Central memory CD8-positive, alpha-beta T cell (primary cell): ENCODE measurements at regions not wholly inside any gene's neighbourhood (a gene's known extent, or its start where the extent isn't known, plus 50 kb on each side); places are given as distances from the start of the nearest gene placed in this dataset.
"Not testable (repeated sequence)": the region's sequence is repeated elsewhere in the genome, so short reads cannot be mapped to it uniquely, and the experiment has no call there.

Experiments used
- ATAC-seq: fragments of 150-1000 bp; cut with Tn5 transposase; replicated peaks from 2 replicates; pipeline ENCODE4 v1.10.0; 2022; ENCODE audit warnings: mild to moderate bottlenecking, moderate FRiP score, moderate number of reproducible peaks; ENCODE audit not compliant: poor library complexity, severe bottlenecking; ENCODE audit errors: extremely low read depth
- DNase-seq, 2 donors: peaks; one replicate each; pipeline ENCODE4 v3.0.0; 2021; ENCODE audit warnings: low spot score in 2 of 2
- H3K27ac Mint-ChIP-seq: one replicate; pipeline ENCODE4 v1.8.0; 2022; ENCODE audit warnings: low read depth, mild to moderate bottlenecking, moderate library complexity, mixed read lengths
- H3K27me3 Mint-ChIP-seq: one replicate; pipeline ENCODE4 v1.8.0; 2022; ENCODE audit warnings: mixed read lengths
- H3K36me3 Mint-ChIP-seq: one replicate; pipeline ENCODE4 v1.8.0; 2022; ENCODE audit warnings: mild to moderate bottlenecking, moderate library complexity, mixed read lengths; ENCODE audit not compliant: insufficient read depth
- H3K4me1 Mint-ChIP-seq: one replicate; pipeline ENCODE4 v1.8.0; 2022; ENCODE audit warnings: mixed read lengths
- H3K4me3 Mint-ChIP-seq: one replicate; pipeline ENCODE4 v1.8.0; 2022; ENCODE audit warnings: mild to moderate bottlenecking, moderate library complexity, mixed read lengths
- H3K9me3 Mint-ChIP-seq: one replicate; pipeline ENCODE4 v1.8.0; 2022; ENCODE audit warnings: mixed read lengths

DNA sequence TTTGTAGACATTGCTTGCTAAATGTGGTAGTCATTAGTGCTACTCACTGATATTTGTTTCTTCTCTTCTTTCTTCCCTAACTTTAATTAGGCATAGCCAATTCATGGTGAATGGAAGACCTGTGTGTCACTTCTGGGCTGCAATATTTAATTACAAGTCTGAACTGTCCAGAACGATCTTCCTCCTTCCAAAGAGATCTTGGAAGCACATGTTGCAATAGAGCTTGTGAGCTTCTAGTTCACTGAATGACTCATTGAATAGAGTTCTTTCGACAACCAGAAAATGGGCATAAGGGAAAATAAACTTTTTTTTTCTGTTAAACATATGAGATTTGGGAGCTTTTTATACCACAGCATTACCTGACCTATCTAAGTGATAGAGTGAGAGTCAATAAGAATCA, 1264.6 kb downstream of the PCDH9 start:
- DNase-seq (no peak), ATAC-seq (no peak)
- Mint-ChIP-seq H3K36me3 (no peaks in the 10 kb centered on the region), H3K4me3 (no peak overlapping the region), H3K27me3 (no peaks in the 10 kb centered on the region), H3K9me3 (peaks cover 16% of the 10 kb centered on the region), H3K4me1 (no peaks in the 10 kb centered on the region), H3K27ac (no peak overlapping the region)

DNA sequence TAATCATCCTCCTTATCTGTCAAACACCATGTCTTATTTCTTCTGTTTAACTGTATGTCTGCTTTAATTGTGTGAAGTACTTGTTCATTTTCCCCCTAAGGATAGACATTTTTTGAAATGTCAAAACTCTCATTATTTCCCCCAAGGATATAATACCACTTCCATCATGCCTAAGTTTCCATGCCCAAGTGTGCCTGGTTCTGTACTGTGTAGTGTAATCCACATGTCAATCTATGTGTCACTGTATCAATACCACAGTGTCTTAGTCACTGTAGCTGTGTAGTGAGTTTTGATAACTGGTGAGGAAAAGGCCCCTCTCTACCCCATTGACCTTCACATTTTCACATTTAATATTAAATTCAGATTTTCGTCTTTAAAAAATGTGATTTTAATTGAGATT, 1265.5 kb downstream of the PCDH9 start:
- Mint-ChIP-seq H3K27me3 (no peaks in the 10 kb centered on the region), H3K9me3 (peaks cover 16% of the 10 kb centered on the region), H3K4me1 (no peaks in the 10 kb centered on the region), H3K27ac (no peak overlapping the region), H3K4me3 (no peak overlapping the region), H3K36me3 (no peaks in the 10 kb centered on the region)
- DNase-seq (no peak), ATAC-seq (no peak)

DNA sequence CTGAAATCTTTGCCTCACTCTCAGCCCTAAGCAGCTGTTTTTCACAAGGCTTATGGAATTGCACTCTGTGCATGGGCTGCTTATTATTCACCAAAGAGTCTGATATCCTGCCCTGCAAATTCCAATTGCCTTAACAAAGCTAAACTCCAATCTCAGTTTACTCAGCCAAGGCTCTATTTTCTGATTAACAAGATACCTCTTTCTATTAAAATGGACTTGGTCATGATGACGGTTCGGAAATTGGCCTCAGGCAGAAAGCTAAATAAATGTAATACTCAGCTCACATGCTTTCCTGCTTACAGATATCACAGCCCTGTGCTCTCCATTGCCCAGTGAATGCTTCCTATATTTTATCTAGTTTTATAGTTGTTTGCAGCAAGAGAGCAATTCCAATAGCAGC, 1270.8 kb downstream of the PCDH9 start:
- H3K9me3 Mint-ChIP-seq: peaks cover 28% of the 10 kb centered on the region
- no peaks in the 10 kb centered on the region for H3K36me3 Mint-ChIP-seq
- H3K27me3 Mint-ChIP-seq: no peaks in the 10 kb centered on the region
- no peak for DNase-seq
- no peak overlapping the region for H3K4me3 Mint-ChIP-seq
- no peak overlapping the region for H3K27ac Mint-ChIP-seq
- no peaks in the 10 kb centered on the region for H3K4me1 Mint-ChIP-seq
- ATAC-seq: no peak

DNA sequence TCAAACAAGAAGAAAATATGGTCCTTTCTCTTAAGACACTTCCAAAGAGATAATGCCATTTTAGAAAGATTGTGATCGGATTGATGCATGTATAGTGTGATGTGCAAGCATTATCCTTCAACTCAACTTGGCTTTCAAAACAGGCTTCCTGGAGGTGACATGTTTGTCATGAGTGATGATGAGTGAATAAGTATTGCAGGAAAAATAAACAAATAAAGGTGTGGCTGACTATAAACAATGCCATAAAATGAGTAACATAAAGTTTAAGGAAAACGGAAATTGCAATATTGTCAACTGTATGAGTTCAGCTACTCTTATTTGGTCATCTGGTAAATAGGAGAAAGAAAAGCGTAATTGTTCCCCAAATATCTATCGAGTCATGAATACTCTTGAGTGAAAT, 1283.7 kb downstream of the PCDH9 start:
- H3K4me3 Mint-ChIP-seq: no peak overlapping the region
- DNase-seq (no peak), ATAC-seq (no peak)
- H3K36me3 Mint-ChIP-seq: no peaks in the 10 kb centered on the region
- no peaks in the 10 kb centered on the region for H3K27me3 Mint-ChIP-seq
- H3K4me1 Mint-ChIP-seq: no peaks in the 10 kb centered on the region
- peaks cover 14% of the 10 kb centered on the region for H3K9me3 Mint-ChIP-seq
- no peak overlapping the region for H3K27ac Mint-ChIP-seq

DNA sequence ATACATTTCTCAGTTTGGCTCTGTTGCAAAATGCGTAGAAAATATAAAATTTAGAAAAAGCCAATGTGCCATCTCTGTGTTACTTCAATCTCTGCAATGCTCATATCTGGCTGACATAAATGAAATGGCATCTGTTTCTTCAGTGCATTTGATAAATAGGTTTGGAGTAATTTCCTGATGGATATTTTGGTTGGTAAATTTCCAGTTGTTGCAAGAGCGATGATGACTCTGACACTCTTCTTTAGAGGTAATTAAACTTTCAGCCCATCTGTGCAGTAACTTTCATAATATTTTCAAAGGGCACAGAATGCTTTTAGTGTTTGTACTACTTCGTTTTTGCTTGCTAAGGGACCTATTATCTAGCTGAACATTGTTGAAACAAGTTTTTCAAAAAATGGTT, 1286.4 kb downstream of the PCDH9 start:
- Mint-ChIP-seq H3K9me3 (peaks cover 13% of the 10 kb centered on the region), H3K27ac (no peak overlapping the region), H3K27me3 (no peaks in the 10 kb centered on the region), H3K4me1 (no peaks in the 10 kb centered on the region), H3K36me3 (no peaks in the 10 kb centered on the region), H3K4me3 (no peak overlapping the region)
- ATAC-seq (no peak), DNase-seq (no peak)

DNA sequence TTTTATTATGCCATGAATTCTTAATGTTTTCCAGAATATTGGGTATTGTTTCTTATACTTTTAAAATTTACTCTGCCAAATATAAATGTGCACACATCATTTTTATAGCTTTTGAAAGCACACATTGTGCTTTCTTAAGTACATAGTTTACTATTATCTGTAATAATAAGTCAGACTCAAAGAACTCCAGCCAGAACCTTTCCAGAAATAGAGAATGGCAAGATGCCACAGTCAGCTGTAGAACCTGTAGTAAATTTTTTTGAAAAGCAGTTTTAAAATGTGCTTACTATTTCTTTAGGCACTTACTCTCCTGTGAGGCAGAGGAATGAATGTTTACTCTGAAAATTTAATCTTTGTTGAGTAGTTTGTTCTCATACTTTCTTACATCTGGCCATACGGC, 1287.1 kb downstream of the PCDH9 start:
- Mint-ChIP-seq H3K27me3 (no peaks in the 10 kb centered on the region), H3K4me3 (no peak overlapping the region), H3K9me3 (peaks cover 15% of the 10 kb centered on the region), H3K36me3 (no peaks in the 10 kb centered on the region), H3K27ac (no peak overlapping the region), H3K4me1 (no peaks in the 10 kb centered on the region)
- ATAC-seq (no peak), DNase-seq (no peak)

DNA sequence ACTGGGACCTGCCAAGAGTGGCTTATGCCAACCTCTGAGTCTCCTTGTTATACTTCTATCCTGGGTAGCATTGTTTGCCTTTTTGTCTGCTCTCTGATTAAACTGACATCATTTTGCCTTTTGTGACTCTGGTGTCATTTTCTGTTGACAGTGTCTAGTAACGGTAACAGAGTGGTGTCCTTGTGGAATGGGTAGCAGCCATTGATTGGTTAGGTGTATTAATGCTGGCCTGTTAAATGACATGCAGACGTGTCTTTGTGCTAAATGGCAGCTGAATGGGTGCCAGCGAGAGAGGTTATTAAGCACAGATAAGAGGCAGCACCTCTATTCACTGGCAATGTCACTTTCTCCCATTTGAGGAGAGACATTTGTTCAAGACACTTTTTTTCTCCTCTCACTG, 1289.4 kb downstream of the PCDH9 start:
- H3K27ac Mint-ChIP-seq: no peak overlapping the region
- DNase-seq (no peak), ATAC-seq (no peak)
- H3K27me3 Mint-ChIP-seq: no peaks in the 10 kb centered on the region
- H3K4me1 Mint-ChIP-seq: no peaks in the 10 kb centered on the region
- no peaks in the 10 kb centered on the region for H3K36me3 Mint-ChIP-seq
- H3K9me3 Mint-ChIP-seq: peaks cover 15% of the 10 kb centered on the region
- H3K4me3 Mint-ChIP-seq: no peak overlapping the region

DNA sequence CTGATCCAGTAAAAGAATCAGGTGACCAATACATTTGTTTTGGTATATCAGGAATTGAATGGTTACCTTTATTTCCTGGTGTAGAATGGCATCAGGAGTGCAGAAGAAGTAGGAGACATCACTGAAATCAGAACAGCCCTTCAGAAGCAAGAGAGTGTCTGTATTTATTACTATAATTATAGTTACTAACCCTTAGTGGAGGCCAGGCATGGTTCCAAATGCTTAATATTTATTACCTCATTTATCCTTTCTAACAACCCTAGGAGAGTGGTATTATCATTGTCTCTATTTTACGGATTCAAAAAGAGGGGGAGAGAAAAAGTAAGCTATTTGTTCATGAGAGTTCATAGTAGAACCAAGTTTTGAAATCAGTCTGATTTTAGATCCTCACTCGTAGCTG, 1292.9 kb downstream of the PCDH9 start:
- no peaks in the 10 kb centered on the region for H3K36me3 Mint-ChIP-seq

DNA sequence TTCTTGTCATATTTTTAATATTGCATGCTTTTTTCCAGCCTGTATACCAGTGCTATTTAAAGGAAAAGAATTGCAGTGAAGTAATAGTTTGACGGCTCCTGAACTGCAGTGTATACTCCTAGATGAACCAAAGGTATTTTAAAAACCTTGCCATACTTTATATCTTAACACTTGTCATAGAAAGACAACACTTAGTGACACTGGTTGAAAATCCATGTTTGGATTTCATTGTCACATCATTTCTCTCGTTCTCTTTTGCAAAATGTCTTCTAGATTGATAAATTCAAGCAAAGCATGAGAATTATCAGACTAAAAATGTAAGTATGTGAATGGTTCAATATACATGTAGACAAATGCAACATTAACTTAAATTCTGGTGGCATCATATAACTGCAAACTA, 1293.9 kb downstream of the PCDH9 start:
- H3K36me3 Mint-ChIP-seq: no peaks in the 10 kb centered on the region
- DNase-seq: no peak
- no peak overlapping the region for H3K27ac Mint-ChIP-seq
- H3K4me3 Mint-ChIP-seq: no peak overlapping the region
- no peaks in the 10 kb centered on the region for H3K27me3 Mint-ChIP-seq
- H3K9me3 Mint-ChIP-seq: peaks cover 16% of the 10 kb centered on the region
- ATAC-seq: no peak
- H3K4me1 Mint-ChIP-seq: no peaks in the 10 kb centered on the region

More for the DNA sequence above, 1292.9 kb downstream of the PCDH9 start:
- DNase-seq (no peak), ATAC-seq (no peak)
- no peak overlapping the region for H3K4me3 Mint-ChIP-seq
- no peak overlapping the region for H3K27ac Mint-ChIP-seq
- peaks cover 16% of the 10 kb centered on the region for H3K9me3 Mint-ChIP-seq
- H3K27me3 Mint-ChIP-seq: no peaks in the 10 kb centered on the region
- H3K4me1 Mint-ChIP-seq: no peaks in the 10 kb centered on the region

DNA sequence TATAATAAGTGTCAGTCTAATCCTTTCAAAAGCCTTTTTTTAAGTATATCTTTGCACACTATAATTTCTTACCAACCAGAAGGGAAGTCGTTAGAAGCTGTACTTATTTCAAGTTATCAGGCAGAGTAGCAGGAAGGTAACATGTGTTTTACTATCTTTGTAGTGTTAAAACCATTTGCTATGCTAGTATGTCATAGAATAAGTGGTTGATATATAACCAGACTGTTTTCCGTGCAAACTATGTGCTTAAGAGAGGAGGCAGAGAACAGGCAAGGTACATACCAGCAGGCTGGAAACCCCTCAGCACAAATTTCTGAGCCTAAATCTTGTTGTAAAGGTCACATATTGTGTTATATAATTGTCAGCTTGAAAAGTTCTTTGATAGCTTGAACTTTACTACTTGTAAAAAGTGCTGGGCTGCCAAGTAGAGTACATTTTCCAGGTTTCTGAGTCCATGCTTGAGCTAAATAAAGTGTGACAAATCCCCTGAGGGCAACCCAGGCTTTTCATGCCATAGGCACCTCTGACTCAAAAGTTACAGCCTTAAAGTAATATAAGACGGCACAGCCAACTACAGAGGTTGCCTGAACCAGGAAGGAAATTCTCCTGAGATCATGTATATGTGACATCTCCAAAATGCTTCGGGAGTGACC, 1297.4 kb downstream of the PCDH9 start:
- ATAC-seq (no peak), DNase-seq (no peak)
- H3K27me3 Mint-ChIP-seq: no peaks in the 10 kb centered on the region
- peaks cover 10% of the 10 kb centered on the region for H3K9me3 Mint-ChIP-seq
- no peak overlapping the region for H3K4me3 Mint-ChIP-seq
- no peaks in the 10 kb centered on the region for H3K36me3 Mint-ChIP-seq
- H3K4me1 Mint-ChIP-seq: no peaks in the 10 kb centered on the region
- H3K27ac Mint-ChIP-seq: no peak overlapping the region

DNA sequence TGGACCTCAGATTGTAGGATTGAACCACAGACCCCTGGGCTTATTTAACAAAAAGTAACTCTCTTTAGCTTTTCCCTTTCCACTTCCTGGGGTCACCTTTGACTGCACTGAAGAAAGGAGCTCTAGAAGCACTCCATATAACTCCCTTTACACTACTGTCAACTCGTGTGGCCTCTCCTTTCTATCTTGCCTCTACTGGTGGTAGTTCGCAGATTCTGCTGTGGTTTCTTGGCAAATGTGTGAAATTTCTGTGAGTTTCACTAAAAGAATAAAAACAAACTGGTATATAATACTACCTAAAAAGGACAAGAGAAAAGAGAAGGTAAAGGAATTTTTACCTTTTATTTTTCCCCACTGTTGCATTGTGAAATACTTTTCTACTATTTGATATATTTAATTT, 1298.1 kb downstream of the PCDH9 start:
- Mint-ChIP-seq H3K27me3 (no peaks in the 10 kb centered on the region), H3K27ac (no peak overlapping the region), H3K9me3 (peaks cover 13% of the 10 kb centered on the region), H3K36me3 (no peaks in the 10 kb centered on the region), H3K4me3 (no peak overlapping the region), H3K4me1 (no peaks in the 10 kb centered on the region)
- ATAC-seq: no peak
- no peak for DNase-seq

DNA sequence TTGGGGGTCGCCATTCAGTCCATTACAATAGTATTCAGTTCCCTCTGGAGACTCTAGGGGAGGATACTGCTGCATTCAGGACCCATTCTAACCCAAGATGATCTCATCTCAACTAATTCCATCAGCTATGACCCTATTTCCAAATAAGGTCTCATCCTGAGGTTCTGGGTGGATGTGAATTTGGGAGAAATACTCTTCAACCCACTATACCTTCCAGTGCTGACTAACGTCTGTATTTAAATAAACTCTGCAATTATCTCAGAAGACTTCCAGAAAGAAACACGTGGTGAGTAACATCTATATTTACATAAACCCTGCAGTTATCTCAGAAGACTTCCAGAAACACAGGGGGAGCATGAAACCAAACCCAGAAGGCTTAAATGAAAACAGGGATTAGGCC, 1300.7 kb downstream of the PCDH9 start:
- H3K36me3 Mint-ChIP-seq: no peaks in the 10 kb centered on the region
- DNase-seq: no peak
- no peaks in the 10 kb centered on the region for H3K27me3 Mint-ChIP-seq
- H3K27ac Mint-ChIP-seq: no peak overlapping the region
- H3K4me3 Mint-ChIP-seq: no peak overlapping the region
- peaks cover 7% of the 10 kb centered on the region for H3K9me3 Mint-ChIP-seq
- H3K4me1 Mint-ChIP-seq: no peaks in the 10 kb centered on the region
- ATAC-seq: no peak

DNA sequence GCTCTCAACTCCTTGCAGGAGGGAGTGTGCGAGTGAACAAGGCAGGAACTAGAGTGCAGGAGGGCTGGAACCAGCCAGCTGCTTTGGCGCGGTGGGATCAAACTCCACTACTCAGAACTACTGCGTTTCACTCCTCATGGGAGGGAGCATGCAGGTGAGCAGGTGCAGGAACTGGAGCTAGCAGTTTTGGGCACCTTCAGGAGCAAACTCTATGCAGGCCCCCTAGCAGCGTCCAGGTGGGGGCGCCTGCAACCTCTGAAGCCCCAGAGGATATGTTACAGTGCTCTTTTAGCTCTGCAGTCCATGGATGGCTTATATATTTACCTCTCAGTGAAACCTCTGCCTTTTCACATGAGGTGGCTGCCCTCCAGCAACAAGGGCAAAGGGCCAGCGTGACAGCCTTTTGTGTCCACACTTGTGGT, 1303.4 kb downstream of the PCDH9 start:
- no peak for DNase-seq
- no peak overlapping the region for H3K4me3 Mint-ChIP-seq
- no peaks in the 10 kb centered on the region for H3K36me3 Mint-ChIP-seq
- no peaks in the 10 kb centered on the region for H3K4me1 Mint-ChIP-seq
- no peak overlapping the region for H3K27ac Mint-ChIP-seq
- no peak for ATAC-seq
- H3K9me3 Mint-ChIP-seq: peaks cover 15% of the 10 kb centered on the region
- no peaks in the 10 kb centered on the region for H3K27me3 Mint-ChIP-seq

DNA sequence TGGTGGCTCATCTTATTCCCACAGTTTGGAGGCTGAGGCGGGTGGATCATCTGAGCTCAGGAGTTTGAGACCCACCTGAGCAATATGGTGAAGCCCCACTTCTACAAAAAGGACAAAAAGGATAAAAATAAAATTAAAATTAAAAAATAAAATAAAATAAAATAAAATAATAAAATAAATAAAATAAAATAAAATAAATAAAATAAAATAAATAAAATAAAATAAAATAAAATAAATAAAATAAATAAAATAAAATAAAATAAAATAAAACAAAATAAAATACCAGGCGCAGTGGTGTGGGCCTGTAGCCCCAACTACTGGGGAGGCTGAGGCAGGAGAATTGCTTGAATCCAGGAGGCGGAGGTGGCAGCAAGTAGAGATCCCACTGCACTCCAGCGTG, 1307.3 kb downstream of the PCDH9 start:
- not testable (repeated sequence) for ATAC-seq, H3K36me3 Mint-ChIP-seq, H3K27me3 Mint-ChIP-seq, H3K4me3 Mint-ChIP-seq, H3K27ac Mint-ChIP-seq, H3K4me1 Mint-ChIP-seq, DNase-seq
- H3K9me3 Mint-ChIP-seq: peaks cover 24% of the 10 kb centered on the region
